Heart left ventricle (tissue), 13 donors: ENCODE measurements at regions not wholly inside any gene's neighbourhood (a gene's known extent, or its start where the extent isn't known, plus 50 kb on each side); places are given as distances from the start of the nearest gene placed in this dataset.

Experiments
- POLR2A ChIP-seq, 2 donors: fragments of 450-650 bp; IDR thresholded peaks; one replicate each; pipeline ENCODE4 v1.6.1; 2017; ENCODE audit warnings: antibody characterized with exemption in 2 of 2, mild to moderate bottlenecking in 2 of 2, moderate library complexity in 2 of 2
- TF ChIP-seq, protein P1 (sequence below), 12 donors: fragments of 200-600 bp; sonication (generic) in 4 of 12; IDR thresholded peaks; one replicate each; pipeline versions ENCODE4 v1.5.0 to v1.8.0; 2018 to 2022; ENCODE audit warnings: antibody characterized with exemption in 12 of 12, mild to moderate bottlenecking in 5 of 12
- donor health status: ischemic (EF 13 %, LVEDD 7.1; RV severe dilation, severe dysfunction).
- donor health status: DM: no; HTN: yes; CAD: no.
- donor health status: DM: no; HTN: no; CAD: no.
- donor health status: ischemic (EF 25% LVEDD 6.9; RV normal size, moderate dysfunction).
- donor health status: ischemic (EF 25% LVEDD 5.7; RV mildly dilated, moderate dysfunction).
- donor health status: ischemic (EF 35%, LVEDD 5.7; RV mildly dilated, moderate dysfunction).
- donor health status: nonischemic (EF 11% LVEDD 7.7; RV severe dilation, severe dysfunction).
- donor health status: DM: yes; HTN: yes; CAD: no.
- donor health status: PGD.
- donor health status: ischemic (EF 29% LVEDD 5.4; RV normal size, mild dysfunction).
- donor health status: nonischemic (EF 23%, LVEDD 6.1; RV moderate dilation, normal function).

DNA sequence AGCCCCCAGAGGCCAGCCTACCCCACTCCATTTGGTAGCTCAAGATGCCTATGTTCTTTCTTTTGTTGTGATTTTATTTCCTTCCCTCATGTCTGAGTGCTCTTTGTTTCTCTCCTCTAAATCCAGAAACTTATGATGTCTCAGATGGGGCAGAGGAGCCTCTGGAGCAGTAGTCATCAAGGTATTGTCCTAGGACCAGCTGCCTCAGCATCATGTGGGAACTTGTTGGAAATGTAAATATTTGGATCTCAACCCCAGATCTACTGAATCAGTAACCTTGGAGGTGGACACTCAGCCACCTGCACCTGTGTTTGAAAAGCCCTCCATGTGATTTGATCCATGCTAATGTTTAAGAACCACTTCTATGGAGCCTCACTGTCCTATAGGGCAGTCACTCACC is 593.1 kb upstream of the PLXNA2 start:
- TF ChIP-seq, protein P1, sequence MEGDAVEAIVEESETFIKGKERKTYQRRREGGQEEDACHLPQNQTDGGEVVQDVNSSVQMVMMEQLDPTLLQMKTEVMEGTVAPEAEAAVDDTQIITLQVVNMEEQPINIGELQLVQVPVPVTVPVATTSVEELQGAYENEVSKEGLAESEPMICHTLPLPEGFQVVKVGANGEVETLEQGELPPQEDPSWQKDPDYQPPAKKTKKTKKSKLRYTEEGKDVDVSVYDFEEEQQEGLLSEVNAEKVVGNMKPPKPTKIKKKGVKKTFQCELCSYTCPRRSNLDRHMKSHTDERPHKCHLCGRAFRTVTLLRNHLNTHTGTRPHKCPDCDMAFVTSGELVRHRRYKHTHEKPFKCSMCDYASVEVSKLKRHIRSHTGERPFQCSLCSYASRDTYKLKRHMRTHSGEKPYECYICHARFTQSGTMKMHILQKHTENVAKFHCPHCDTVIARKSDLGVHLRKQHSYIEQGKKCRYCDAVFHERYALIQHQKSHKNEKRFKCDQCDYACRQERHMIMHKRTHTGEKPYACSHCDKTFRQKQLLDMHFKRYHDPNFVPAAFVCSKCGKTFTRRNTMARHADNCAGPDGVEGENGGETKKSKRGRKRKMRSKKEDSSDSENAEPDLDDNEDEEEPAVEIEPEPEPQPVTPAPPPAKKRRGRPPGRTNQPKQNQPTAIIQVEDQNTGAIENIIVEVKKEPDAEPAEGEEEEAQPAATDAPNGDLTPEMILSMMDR (IDR thresholded peaks at IDR 0.05) = no peak
- TF ChIP-seq POLR2A (IDR thresholded peaks at IDR 0.05) = no peak
